Nephron progenitor cell (in vitro differentiated cells): ENCODE measurements at regions not wholly inside any gene's neighbourhood (a gene's known extent, or its start where the extent isn't known, plus 50 kb on each side); places are given as distances from the start of the nearest gene placed in this dataset.

Experiments used
- DNase-seq: peaks from one replicate; pipeline ENCODE4 v3.0.0; 2021
- H3K27ac Mint-ChIP-seq: 2 replicates; pipeline ENCODE4 v1.8.0; 2021; ENCODE audit warnings: mild to moderate bottlenecking, moderate library complexity, mixed read lengths
- H3K27me3 Mint-ChIP-seq: 2 replicates; pipeline ENCODE4 v1.8.0; 2021; ENCODE audit warnings: mild to moderate bottlenecking, low read depth, mixed read lengths; ENCODE audit not compliant: poor library complexity
- H3K36me3 Mint-ChIP-seq: 2 replicates; pipeline ENCODE4 v1.8.0; 2021; ENCODE audit warnings: low read depth, mixed read lengths
- H3K4me1 Mint-ChIP-seq: 2 replicates; pipeline ENCODE4 v1.8.0; 2021; ENCODE audit warnings: mixed read lengths
- H3K4me3 Mint-ChIP-seq: 2 replicates; pipeline ENCODE4 v1.8.0; 2021; ENCODE audit warnings: mild to moderate bottlenecking, moderate library complexity, mixed read lengths
- H3K9me3 Mint-ChIP-seq: 2 replicates; pipeline ENCODE4 v1.8.0; 2021; ENCODE audit warnings: mild to moderate bottlenecking, moderate library complexity, mixed read lengths
- TF ChIP-seq, protein P1 (sequence below): fragments of 200-600 bp; sonication (generic); IDR thresholded peaks from 2 replicates; pipeline ENCODE4 v1.5.0; 2021; ENCODE audit warnings: antibody characterized with exemption

GRCh38 chr1:30815556-30815955 lies 58.0 kb upstream of the LAPTM5 start:
- Mint-ChIP-seq H3K36me3 (no peaks in the 10 kb centered on the region), H3K4me3 (no peak overlapping the region), H3K4me1 (peaks cover 35% of the 10 kb centered on the region), H3K27me3 (peaks cover 21% of the 10 kb centered on the region), H3K27ac (no peak overlapping the region), H3K9me3 (no peaks in the 10 kb centered on the region)
- DNase-seq = no peak
- TF ChIP-seq, protein P1, sequence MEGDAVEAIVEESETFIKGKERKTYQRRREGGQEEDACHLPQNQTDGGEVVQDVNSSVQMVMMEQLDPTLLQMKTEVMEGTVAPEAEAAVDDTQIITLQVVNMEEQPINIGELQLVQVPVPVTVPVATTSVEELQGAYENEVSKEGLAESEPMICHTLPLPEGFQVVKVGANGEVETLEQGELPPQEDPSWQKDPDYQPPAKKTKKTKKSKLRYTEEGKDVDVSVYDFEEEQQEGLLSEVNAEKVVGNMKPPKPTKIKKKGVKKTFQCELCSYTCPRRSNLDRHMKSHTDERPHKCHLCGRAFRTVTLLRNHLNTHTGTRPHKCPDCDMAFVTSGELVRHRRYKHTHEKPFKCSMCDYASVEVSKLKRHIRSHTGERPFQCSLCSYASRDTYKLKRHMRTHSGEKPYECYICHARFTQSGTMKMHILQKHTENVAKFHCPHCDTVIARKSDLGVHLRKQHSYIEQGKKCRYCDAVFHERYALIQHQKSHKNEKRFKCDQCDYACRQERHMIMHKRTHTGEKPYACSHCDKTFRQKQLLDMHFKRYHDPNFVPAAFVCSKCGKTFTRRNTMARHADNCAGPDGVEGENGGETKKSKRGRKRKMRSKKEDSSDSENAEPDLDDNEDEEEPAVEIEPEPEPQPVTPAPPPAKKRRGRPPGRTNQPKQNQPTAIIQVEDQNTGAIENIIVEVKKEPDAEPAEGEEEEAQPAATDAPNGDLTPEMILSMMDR = no peak

- Mint-ChIP-seq H3K27me3 (peaks cover 23% of the 10 kb centered on the region), H3K9me3 (no peaks in the 10 kb centered on the region), H3K27ac (no peak overlapping the region), H3K36me3 (no peaks in the 10 kb centered on the region), H3K4me3 (no peak overlapping the region), H3K4me1 (peaks cover 32% of the 10 kb centered on the region)
- no peak for DNase-seq
- TF ChIP-seq, protein P1 = no peak
These were observed 56.7 kb upstream of the LAPTM5 start for GRCh38 chr1:30814292-30814691.

GRCh38 chr1:30812076-30812475 lies 54.5 kb upstream of the LAPTM5 start:
- H3K27me3 Mint-ChIP-seq = peaks cover 29% of the 10 kb centered on the region
- TF ChIP-seq, protein P1 = no peak
- DNase-seq = no peak
- no peaks in the 10 kb centered on the region for H3K36me3 Mint-ChIP-seq
- no peak overlapping the region for H3K4me3 Mint-ChIP-seq
- peaks cover 28% of the 10 kb centered on the region for H3K4me1 Mint-ChIP-seq
- H3K27ac Mint-ChIP-seq = no peak overlapping the region
- H3K9me3 Mint-ChIP-seq = no peaks in the 10 kb centered on the region

- H3K27ac Mint-ChIP-seq = no peak overlapping the region
- no peaks in the 10 kb centered on the region for H3K9me3 Mint-ChIP-seq
- H3K4me1 Mint-ChIP-seq = peaks cover 25% of the 10 kb centered on the region
- peaks cover 27% of the 10 kb centered on the region for H3K27me3 Mint-ChIP-seq
- H3K36me3 Mint-ChIP-seq = no peaks in the 10 kb centered on the region
- no peak overlapping the region for H3K4me3 Mint-ChIP-seq
- DNase-seq = no peak
- TF ChIP-seq, protein P1 = no peak
These were observed 53.6 kb upstream of the LAPTM5 start for GRCh38 chr1:30811187-30811586.

DNA sequence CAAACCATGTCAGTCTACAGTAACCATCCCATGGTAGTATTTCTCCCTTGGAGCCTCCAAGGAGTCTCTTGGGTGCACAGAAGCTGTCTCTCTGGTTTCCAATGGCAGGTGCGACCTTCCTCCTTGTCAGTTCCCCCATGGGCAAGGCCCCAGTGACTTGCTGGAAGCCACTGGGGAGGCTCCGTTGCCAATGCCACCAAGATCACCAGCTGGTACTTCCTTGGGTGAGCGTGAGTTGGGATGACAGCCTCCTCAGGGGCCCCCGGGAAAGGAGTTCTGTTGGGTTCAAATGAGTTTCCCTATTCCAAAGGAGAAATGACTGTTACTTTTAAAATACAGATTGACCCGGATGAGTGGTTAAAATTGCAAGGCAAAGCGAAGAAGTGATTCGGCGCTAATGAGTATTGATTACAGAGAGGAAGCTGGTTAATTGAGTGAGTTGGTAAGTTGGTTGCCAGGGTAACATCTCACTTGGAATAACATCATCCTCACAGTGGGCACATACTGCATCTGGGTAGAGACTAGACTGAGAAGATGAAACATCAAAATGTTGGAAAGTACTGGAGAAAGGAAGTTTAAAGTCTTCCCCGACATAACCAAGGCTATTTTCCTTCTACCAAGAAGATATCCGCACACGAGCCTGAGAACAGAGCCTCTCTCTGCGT lies 53.0 kb upstream of the LAPTM5 start:
- no peak overlapping the region for H3K4me3 Mint-ChIP-seq
- peaks cover 27% of the 10 kb centered on the region for H3K27me3 Mint-ChIP-seq
- DNase-seq = no peak
- TF ChIP-seq, protein P1 = no peak
- no peaks in the 10 kb centered on the region for H3K36me3 Mint-ChIP-seq
- no peaks in the 10 kb centered on the region for H3K9me3 Mint-ChIP-seq
- peaks cover 32% of the 10 kb centered on the region for H3K4me1 Mint-ChIP-seq
- no peak overlapping the region for H3K27ac Mint-ChIP-seq
